Esophagus squamous epithelium (tissue), 4 donors: ENCODE measurements at regions not wholly inside any gene's neighbourhood (a gene's known extent, or its start where the extent isn't known, plus 50 kb on each side); places are given as distances from the start of the nearest gene placed in this dataset.

ENCODE experiments used
- CTCF ChIP-seq, 6 experiments: fragments of 450-650 bp in 4 of 6; fragments of 200-600 bp in 2 of 6; sonication (generic) in 2 of 6; IDR thresholded peaks; one replicate each; pipeline ENCODE4 v1.5.1; 2016 to 2019; ENCODE audit warnings: antibody characterized with exemption in 6 of 6, mild to moderate bottlenecking in 4 of 6, moderate library complexity in 4 of 6
- POLR2A ChIP-seq, 4 donors: fragments of 450-650 bp; IDR thresholded peaks; one replicate each; pipeline ENCODE4 v1.6.1; 2017; ENCODE audit warnings: antibody characterized with exemption in 4 of 4, mild to moderate bottlenecking in 4 of 4, moderate library complexity in 3 of 4

GRCh38 chr10:4278186-4278585 is 493.2 kb upstream of the KLF6 start:
- TF ChIP-seq CTCF (IDR thresholded peaks at IDR 0.05) (no peak), POLR2A (IDR thresholded peaks at IDR 0.05) (no peak)
